Activated CD8-positive, alpha-beta T cell treated with anti-CD3 and anti-CD28 coated beads for 36 hours (primary cell): ENCODE measurements at regions not wholly inside any gene's neighbourhood (a gene's known extent, or its start where the extent isn't known, plus 50 kb on each side); places are given as distances from the start of the nearest gene placed in this dataset.

Experiments used
- ATAC-seq: fragments of 200-7000 bp; cut with Tn5 transposase; one replicate; pipeline ENCODE4 v1.10.0; 2021; ENCODE audit warnings: mild to moderate bottlenecking, moderate library complexity
- CTCF ChIA-PET: fragments of 350-600 bp; sonication (Branson Sonifier 250); formaldehyde crosslinking; loops from one replicate; lab custom pipeline; 2021; ENCODE audit warnings: antibody characterized with exemption; lab: Charles Lee
- POLR2A ChIA-PET: fragments of 350-600 bp; sonication (Branson Sonifier 250); formaldehyde crosslinking; loops from one replicate; lab custom pipeline; 2021; ENCODE audit warnings: antibody characterized with exemption; lab: Charles Lee
- DNase-seq: peaks from one replicate; pipeline ENCODE4 v3.0.0-alpha.2; 2020
- H3K27ac Mint-ChIP-seq: one replicate; pipeline ENCODE4 v1.8.0; 2021; ENCODE audit warnings: mild to moderate bottlenecking, mixed read lengths
- H3K27me3 Mint-ChIP-seq: one replicate; pipeline ENCODE4 v1.8.0; 2021; ENCODE audit warnings: mixed read lengths
- H3K36me3 Mint-ChIP-seq: one replicate; pipeline ENCODE4 v1.8.0; 2021; ENCODE audit warnings: low read depth, mixed read lengths
- H3K4me1 Mint-ChIP-seq: one replicate; pipeline ENCODE4 v1.8.0; 2021; ENCODE audit warnings: low read depth, mixed read lengths
- H3K4me3 Mint-ChIP-seq: one replicate; pipeline ENCODE4 v1.8.0; 2021; ENCODE audit warnings: mild to moderate bottlenecking, moderate library complexity, mixed read lengths
- H3K9me3 Mint-ChIP-seq: one replicate; pipeline ENCODE4 v1.8.0; 2021; ENCODE audit warnings: mixed read lengths
- CTCF ChIP-seq: fragments of 200-600 bp; IDR thresholded peaks from one replicate; pipeline ENCODE4 v1.8.0; 2022; ENCODE audit warnings: antibody characterized with exemption, mild to moderate bottlenecking
- intact Hi-C: fragments of 100-400 bp; cut with micrococcal nuclease; formaldehyde crosslinking; loops from one replicate; pipeline ENCODE4 v1.10.0; 2022

DNA sequence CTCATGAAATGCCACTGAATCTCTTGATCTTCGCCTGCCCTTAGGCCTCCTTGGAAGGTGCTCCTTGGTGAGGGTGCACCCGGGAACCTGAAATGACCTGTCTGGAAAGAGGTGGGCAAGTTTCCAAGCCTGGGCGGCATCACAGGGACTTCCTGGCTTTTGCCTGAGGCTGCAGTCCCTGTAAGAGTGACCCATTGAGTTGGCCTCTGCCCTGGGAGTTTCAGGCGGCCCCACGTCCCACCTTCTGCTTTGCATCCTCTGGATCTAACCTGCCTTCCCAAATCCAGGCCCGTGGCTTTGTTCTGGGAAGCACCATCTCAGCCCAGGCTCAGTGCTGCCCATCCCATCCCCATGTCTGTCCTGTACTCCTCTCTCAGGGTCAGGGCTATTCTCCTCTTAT lies 356.4 kb downstream of the RPS24 start:
- peaks cover 1% of the 10 kb centered on the region for H3K27me3 Mint-ChIP-seq
- H3K4me1 Mint-ChIP-seq, result no peaks in the 10 kb centered on the region
- DNase-seq (no peak), ATAC-seq (no peak)
- H3K4me3 Mint-ChIP-seq, result no peak overlapping the region
- H3K27ac Mint-ChIP-seq, result no peak overlapping the region
- TF ChIP-seq CTCF, result no peak
- intact Hi-C loops, result no loop called here
- no peaks in the 10 kb centered on the region for H3K9me3 Mint-ChIP-seq
- POLR2A ChIA-PET, result no interaction called here
- no peaks in the 10 kb centered on the region for H3K36me3 Mint-ChIP-seq
- CTCF ChIA-PET, result no interaction called here

GRCh38 chr10:78390817-78391216 lies 357.2 kb downstream of the RPS24 start:
- Mint-ChIP-seq H3K36me3 (no peaks in the 10 kb centered on the region), H3K4me3 (no peak overlapping the region), H3K4me1 (no peaks in the 10 kb centered on the region), H3K9me3 (no peaks in the 10 kb centered on the region), H3K27me3 (peaks cover 1% of the 10 kb centered on the region), H3K27ac (no peak overlapping the region)
- TF ChIP-seq CTCF, result no peak
- intact Hi-C loops, result no loop called here
- CTCF ChIA-PET, result no interaction called here
- POLR2A ChIA-PET, result interaction anchor here (0.5 kb wide), 1 partner anchor 11 kb away, joined by 3 read pairs; no protein-coding TSS in a partner anchor
- ATAC-seq, result no peak
- no peak for DNase-seq

DNA sequence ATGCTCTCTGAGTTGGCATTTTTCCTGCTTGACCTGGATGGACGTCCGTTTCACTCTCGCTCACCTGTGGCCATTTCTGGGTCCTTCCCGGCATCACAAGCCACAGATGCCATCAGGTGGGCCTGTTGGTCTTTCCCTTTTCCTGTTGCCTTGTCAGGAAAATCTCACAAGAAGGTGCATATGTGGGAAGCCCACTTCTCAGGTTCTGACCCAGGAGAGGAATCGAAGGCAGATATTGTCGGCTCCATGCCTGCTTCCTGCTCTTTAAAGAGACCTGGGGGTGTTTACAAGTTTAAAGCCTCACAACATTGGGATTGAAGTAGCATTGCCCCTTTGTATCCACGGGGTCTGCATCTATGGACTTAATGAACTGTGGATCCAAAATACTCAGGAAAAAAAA lies 357.9 kb downstream of the RPS24 start:
- CTCF ChIA-PET, result no interaction called here

GRCh38 chr10:78392197-78392596 lies 358.5 kb downstream of the RPS24 start:
- ChIA-PET CTCF (no interaction called here), POLR2A (no interaction called here)
- intact Hi-C loops, result no loop called here
- Mint-ChIP-seq H3K36me3 (no peaks in the 10 kb centered on the region), H3K27ac (no peak overlapping the region), H3K4me3 (no peak overlapping the region), H3K27me3 (peaks cover 1% of the 10 kb centered on the region), H3K9me3 (no peaks in the 10 kb centered on the region), H3K4me1 (no peaks in the 10 kb centered on the region)
- TF ChIP-seq CTCF, result no peak
- no peak for DNase-seq
- no peak for ATAC-seq

More for the DNA sequence above, 357.9 kb downstream of the RPS24 start:
- ATAC-seq, result no peak
- H3K4me1 Mint-ChIP-seq, result no peaks in the 10 kb centered on the region
- TF ChIP-seq CTCF, result no peak
- H3K27ac Mint-ChIP-seq, result no peak overlapping the region
- intact Hi-C loops, result no loop called here
- peaks cover 1% of the 10 kb centered on the region for H3K27me3 Mint-ChIP-seq
- POLR2A ChIA-PET, result no interaction called here
- DNase-seq, result no peak
- H3K4me3 Mint-ChIP-seq, result no peak overlapping the region
- no peaks in the 10 kb centered on the region for H3K9me3 Mint-ChIP-seq
- H3K36me3 Mint-ChIP-seq, result no peaks in the 10 kb centered on the region

GRCh38 chr10:78393094-78393493 lies 359.4 kb downstream of the RPS24 start:
- Mint-ChIP-seq H3K27me3 (peaks cover 1% of the 10 kb centered on the region), H3K4me1 (no peaks in the 10 kb centered on the region), H3K9me3 (no peaks in the 10 kb centered on the region), H3K36me3 (no peaks in the 10 kb centered on the region), H3K27ac (no peak overlapping the region), H3K4me3 (no peak overlapping the region)
- intact Hi-C loops, result no loop called here
- no peak for TF ChIP-seq CTCF
- CTCF ChIA-PET, result no interaction called here
- DNase-seq (no peak), ATAC-seq (no peak)
- POLR2A ChIA-PET, result no interaction called here
